ENCODE measurements at regions not wholly inside any gene's neighbourhood (a gene's known extent, or its start where the extent isn't known, plus 50 kb on each side); places are given as distances from the start of the nearest gene placed in this dataset.
A peak's percentile ranks its signal among the peaks of the same experiment; 100 is the strongest.
"Not testable (repeated sequence)": the region's sequence is repeated elsewhere in the genome, so short reads cannot be mapped to it uniquely, and the experiment has no call there.

- peak; percentile 91 for DNase-seq (ENCODE audit: low read depth)
These were observed 502.2 kb downstream of the PYDC2 start for GRCh38 chr3:191963182-191963581.

- no peak for DNase-seq (ENCODE audit: low read depth)
These were observed 505.6 kb downstream of the PYDC2 start for GRCh38 chr3:191966556-191966955.

GRCh38 chr3:191968299-191968698 is 507.3 kb downstream of the PYDC2 start:
- no peak for DNase-seq (ENCODE audit: low read depth)

- DNase-seq (ENCODE audit: low read depth), result no peak
These were observed 511.9 kb downstream of the PYDC2 start for GRCh38 chr3:191972714-191973398.

GRCh38 chr3:191973820-191974219 is 512.9 kb downstream of the PYDC2 start:
- no peak for DNase-seq (ENCODE audit: low read depth)

GRCh38 chr3:191975936-191976335 is 515.0 kb downstream of the PYDC2 start:
- no peak for DNase-seq (ENCODE audit: low read depth)

GRCh38 chr3:191980443-191980842 is 519.5 kb downstream of the PYDC2 start:
- no peak for DNase-seq (ENCODE audit: low read depth)

- DNase-seq (ENCODE audit: low read depth), result no peak
These were observed 521.5 kb downstream of the PYDC2 start for GRCh38 chr3:191982481-191982880.

- peak; percentile 21 for DNase-seq (ENCODE audit: low read depth)
These were observed 524.7 kb downstream of the PYDC2 start for GRCh38 chr3:191985691-191986090.

GRCh38 chr3:191987831-191988350 is 526.9 kb downstream of the PYDC2 start:
- no peak for DNase-seq (ENCODE audit: low read depth)

- DNase-seq (ENCODE audit: low read depth), result not testable (repeated sequence)
These were observed 533.0 kb downstream of the PYDC2 start for GRCh38 chr3:191993952-191994351.

- DNase-seq (ENCODE audit: low read depth), result no peak
These were observed 536.1 kb downstream of the PYDC2 start for GRCh38 chr3:191997093-191997492.

GRCh38 chr3:191997579-191998268 is 536.8 kb downstream of the PYDC2 start:
- no peak for DNase-seq (ENCODE audit: low read depth)

- DNase-seq (ENCODE audit: low read depth), result no peak
These were observed 540.3 kb downstream of the PYDC2 start for GRCh38 chr3:192001218-192001617.

GRCh38 chr3:192005989-192006388 is 545.0 kb downstream of the PYDC2 start:
- DNase-seq (ENCODE audit: low read depth), result peak; percentile 40

GRCh38 chr3:192009903-192010302 is 548.9 kb downstream of the PYDC2 start:
- DNase-seq (ENCODE audit: low read depth), result no peak

- no peak for DNase-seq (ENCODE audit: low read depth)
These were observed 549.5 kb downstream of the PYDC2 start for GRCh38 chr3:192010490-192010889.

GRCh38 chr3:192011137-192011536 is 550.2 kb downstream of the PYDC2 start:
- no peak for DNase-seq (ENCODE audit: low read depth)

GRCh38 chr3:192013110-192013509 is 552.1 kb downstream of the PYDC2 start:
- DNase-seq (ENCODE audit: low read depth), result no peak

- DNase-seq (ENCODE audit: low read depth), result peak; percentile 54
These were observed 561.4 kb downstream of the PYDC2 start for GRCh38 chr3:192022412-192022811.

- no peak for DNase-seq (ENCODE audit: low read depth)
These were observed 563.8 kb downstream of the PYDC2 start for GRCh38 chr3:192024751-192025150.

GRCh38 chr3:192026661-192027060 is 565.7 kb downstream of the PYDC2 start:
- no peak for DNase-seq (ENCODE audit: low read depth)

GRCh38 chr3:192031941-192032340 is 571.0 kb downstream of the PYDC2 start:
- no peak for DNase-seq (ENCODE audit: low read depth)
